ENCODE measurements at regions not wholly inside any gene's neighbourhood (a gene's known extent, or its start where the extent isn't known, plus 50 kb on each side); places are given as distances from the start of the nearest gene placed in this dataset.

DNA sequence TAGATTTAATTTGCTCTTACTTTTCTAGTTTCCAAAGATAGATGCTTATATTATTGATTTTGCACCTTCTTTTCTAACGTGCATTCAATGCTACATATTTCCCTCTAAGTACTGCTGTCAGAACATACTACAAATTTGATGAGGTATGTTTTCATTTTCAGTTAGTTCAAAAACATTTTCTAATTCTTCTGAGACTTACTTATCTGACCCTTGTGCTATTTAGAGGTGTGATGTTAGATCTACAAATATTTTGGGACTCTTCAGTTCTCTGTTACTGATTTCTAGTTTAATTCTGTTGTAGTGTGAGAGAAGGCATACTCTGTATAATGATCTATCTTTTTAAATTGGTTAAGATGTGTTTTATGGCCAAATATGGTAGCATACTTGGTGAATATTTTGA lies 97.8 kb upstream of the TMEM168 start:
- TF ChIP-seq, protein P1, sequence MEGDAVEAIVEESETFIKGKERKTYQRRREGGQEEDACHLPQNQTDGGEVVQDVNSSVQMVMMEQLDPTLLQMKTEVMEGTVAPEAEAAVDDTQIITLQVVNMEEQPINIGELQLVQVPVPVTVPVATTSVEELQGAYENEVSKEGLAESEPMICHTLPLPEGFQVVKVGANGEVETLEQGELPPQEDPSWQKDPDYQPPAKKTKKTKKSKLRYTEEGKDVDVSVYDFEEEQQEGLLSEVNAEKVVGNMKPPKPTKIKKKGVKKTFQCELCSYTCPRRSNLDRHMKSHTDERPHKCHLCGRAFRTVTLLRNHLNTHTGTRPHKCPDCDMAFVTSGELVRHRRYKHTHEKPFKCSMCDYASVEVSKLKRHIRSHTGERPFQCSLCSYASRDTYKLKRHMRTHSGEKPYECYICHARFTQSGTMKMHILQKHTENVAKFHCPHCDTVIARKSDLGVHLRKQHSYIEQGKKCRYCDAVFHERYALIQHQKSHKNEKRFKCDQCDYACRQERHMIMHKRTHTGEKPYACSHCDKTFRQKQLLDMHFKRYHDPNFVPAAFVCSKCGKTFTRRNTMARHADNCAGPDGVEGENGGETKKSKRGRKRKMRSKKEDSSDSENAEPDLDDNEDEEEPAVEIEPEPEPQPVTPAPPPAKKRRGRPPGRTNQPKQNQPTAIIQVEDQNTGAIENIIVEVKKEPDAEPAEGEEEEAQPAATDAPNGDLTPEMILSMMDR (IDR thresholded peaks at IDR 0.05; ENCODE audit: low read depth, low read length): no peak
- H3K4me3 ChIP-seq (ENCODE audit: low read depth, low read length): no peak overlapping the region

DNA sequence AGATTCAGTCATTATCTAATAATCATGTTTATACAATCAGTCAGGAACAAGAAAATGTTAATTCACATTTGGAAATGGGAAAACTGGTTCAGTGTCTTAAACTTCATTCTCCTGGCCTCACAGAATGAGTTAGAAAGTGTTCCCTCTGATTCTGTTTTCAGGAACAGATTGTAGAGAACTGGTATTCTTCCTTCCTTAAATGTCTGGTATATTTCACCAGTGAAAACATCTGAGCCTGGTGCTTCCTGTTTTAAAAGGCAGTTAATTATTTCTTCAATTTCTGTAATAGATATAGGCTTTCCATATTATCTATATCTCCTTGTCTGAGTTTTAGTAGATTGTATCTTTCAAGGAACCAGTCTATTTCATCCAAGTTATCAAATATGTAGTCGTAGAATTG lies 97.1 kb upstream of the TMEM168 start:
- H3K4me3 ChIP-seq (ENCODE audit: low read depth, low read length): no peak overlapping the region
- TF ChIP-seq, protein P1 (IDR thresholded peaks at IDR 0.05; ENCODE audit: low read depth, low read length): no peak

DNA sequence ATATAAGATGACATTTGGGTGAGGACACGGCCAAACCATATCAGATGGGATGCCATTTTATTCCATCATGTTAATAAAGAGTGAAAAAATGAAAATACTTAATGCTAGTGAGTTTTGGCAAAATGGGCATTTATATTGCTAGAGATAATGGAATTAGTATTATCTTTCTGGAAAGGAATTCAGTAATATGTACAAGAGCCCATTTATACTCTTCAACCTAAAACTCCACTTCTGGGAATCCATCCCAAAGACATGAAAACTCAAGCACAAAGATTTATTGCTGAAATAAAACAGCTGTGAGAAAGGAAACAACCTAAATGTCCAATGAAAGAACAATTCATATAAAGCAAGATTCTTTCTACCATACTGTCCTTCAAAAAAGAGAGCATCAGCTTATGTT lies 96.0 kb upstream of the TMEM168 start:
- no peak overlapping the region for H3K4me3 ChIP-seq (ENCODE audit: low read depth, low read length)
- TF ChIP-seq, protein P1 (IDR thresholded peaks at IDR 0.05; ENCODE audit: low read depth, low read length): no peak

DNA sequence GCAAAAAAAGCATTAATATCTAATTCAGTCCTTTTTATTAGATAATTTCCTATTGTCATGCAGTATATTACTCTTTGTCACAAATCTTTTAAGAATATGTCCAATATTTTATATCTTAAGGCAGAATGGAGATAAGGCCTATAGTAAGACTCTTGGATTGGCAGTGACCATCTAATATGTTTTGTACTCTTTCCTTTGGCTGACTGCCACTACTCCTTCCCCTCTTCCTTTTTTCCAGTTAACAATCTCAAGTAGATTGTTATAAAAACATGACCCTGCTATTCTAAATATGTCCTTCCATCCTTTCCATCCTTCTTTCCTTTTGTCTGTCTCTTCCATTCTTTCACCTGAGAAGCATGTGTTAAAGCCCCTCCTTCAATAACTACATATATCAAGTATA lies 92.8 kb upstream of the TMEM168 start:
- TF ChIP-seq, protein P1 (IDR thresholded peaks at IDR 0.05; ENCODE audit: low read depth, low read length): no peak

DNA sequence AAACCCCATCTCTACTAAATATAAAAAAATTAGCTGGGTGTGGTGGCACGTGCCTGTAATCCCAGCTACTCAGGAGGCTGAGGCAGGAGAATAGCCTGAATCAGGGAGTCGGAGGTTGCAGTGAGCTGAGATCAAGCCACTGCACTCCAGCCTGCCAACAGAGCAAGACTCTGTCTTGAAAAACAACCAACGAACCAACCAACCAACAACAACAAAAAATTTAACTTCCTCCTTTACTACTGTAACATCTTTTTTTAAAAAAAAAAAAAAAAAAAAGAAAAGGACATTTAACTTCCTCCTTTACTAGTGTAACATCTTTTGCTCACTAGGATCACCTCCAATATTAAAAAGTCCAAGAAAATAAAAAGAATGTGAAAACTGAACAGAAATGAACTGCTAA lies 92.3 kb upstream of the TMEM168 start:
- H3K4me3 ChIP-seq (ENCODE audit: low read depth, low read length): no peak overlapping the region
- TF ChIP-seq, protein P1 (IDR thresholded peaks at IDR 0.05; ENCODE audit: low read depth, low read length): no peak

More for the DNA sequence above, 92.8 kb upstream of the TMEM168 start:
- H3K4me3 ChIP-seq (ENCODE audit: low read depth, low read length): no peak overlapping the region

DNA sequence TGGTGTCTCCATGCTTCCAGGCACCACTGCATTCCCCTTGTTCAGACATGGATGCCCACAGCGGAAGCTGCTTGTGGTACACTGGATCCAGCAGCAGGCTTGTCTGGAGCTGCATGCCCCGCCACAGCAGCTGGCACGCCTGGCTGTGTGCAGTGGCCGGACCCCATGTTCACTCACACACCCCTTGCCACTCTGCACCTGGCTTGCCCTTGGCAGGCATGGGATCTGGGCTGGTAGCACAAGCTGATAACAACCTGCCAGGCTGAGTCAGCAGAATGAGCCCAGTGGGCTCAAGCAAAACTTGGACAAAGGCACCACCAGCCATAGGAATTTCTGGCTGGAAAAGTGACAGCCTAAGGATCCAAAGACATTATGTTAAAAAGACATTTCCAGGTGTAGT lies 91.8 kb upstream of the TMEM168 start:
- H3K4me3 ChIP-seq (ENCODE audit: low read depth, low read length): no peak overlapping the region
- TF ChIP-seq, protein P1 (IDR thresholded peaks at IDR 0.05; ENCODE audit: low read depth, low read length): no peak

DNA sequence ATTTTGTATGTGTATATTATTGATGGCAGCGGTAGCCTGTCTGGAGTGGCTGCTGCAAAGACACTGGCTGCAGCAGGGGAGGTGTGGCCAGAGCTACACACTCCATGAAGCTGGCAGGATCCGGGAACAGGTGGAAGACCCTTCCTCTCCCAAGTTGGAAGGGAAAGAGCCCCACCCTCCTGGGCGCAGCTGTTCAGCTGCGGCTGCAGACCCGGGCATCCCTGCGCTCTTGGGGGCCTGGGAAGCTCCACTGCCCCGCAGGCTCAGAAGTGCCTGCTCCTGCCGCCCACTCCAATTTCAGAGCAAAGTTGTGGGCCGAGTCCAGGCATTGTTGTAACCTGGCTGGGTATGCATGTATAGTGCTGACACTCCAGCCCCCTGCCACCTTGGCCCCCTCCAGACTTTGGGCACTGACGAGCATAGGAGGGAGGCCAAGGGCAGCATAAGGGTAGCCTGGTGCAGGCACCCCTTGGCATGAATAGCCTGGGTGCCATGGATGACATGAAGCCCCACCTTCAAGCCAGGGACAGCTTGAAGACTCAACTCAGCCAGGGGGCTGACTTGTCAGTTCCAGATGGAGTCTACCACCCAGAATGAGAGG lies 90.7 kb upstream of the TMEM168 start:
- TF ChIP-seq, protein P1 (IDR thresholded peaks at IDR 0.05; ENCODE audit: low read depth, low read length): no peak
- no peak overlapping the region for H3K4me3 ChIP-seq (ENCODE audit: low read depth, low read length)

All from WI38 (cell line).